HepG2 (cell line): ENCODE measurements at regions not wholly inside any gene's neighbourhood (a gene's known extent, or its start where the extent isn't known, plus 50 kb on each side); places are given as distances from the start of the nearest gene placed in this dataset.

ENCODE experiments used
- GZF1 ChIP-seq: sonication (generic); formaldehyde crosslinking; IDR thresholded peaks from 2 replicates; pipeline ENCODE4 v1.5.1; 2020; ENCODE audit warnings: mild to moderate bottlenecking, missing genetic modification reagents
- KDM5A ChIP-seq: fragments of 200-600 bp; sonication (generic); IDR thresholded peaks from 2 replicates; pipeline ENCODE4 v1.7.0; 2018; ENCODE audit warnings: antibody characterized with exemption, mild to moderate bottlenecking, low read length, borderline replicate concordance
- KLF16 ChIP-seq, 2 experiments: sonication (generic) in 1 of 2; formaldehyde crosslinking in 1 of 2; IDR thresholded peaks; 2 replicates each; pipeline versions ENCODE4 v1.6.1 to v1.8.0; 2016 to 2023; ENCODE audit warnings: missing genetic modification reagents in 2 of 2, missing compliant biosample characterization in 1 of 2
- MYC ChIP-seq: sonication (generic); formaldehyde crosslinking; IDR thresholded peaks from 2 replicates; pipeline ENCODE4 v1.9.0; 2021; ENCODE audit warnings: missing genetic modification reagents, borderline replicate concordance
- PHF20 ChIP-seq: sonication (generic); formaldehyde crosslinking; IDR thresholded peaks from 2 replicates; pipeline ENCODE4 v1.5.0; 2020; ENCODE audit warnings: mild to moderate bottlenecking, missing genetic modification reagents
- RXRB ChIP-seq: IDR thresholded peaks from 2 replicates; pipeline ENCODE4 v1.6.1; 2016; ENCODE audit warnings: borderline replicate concordance, missing genetic modification reagents, missing compliant biosample characterization
- SIN3B ChIP-seq: fragments of 150-350 bp; IDR thresholded peaks from 2 replicates; pipeline ENCODE4 v1.6.1; 2014; ENCODE audit warnings: low read length
- TP53 ChIP-seq: sonication (generic); formaldehyde crosslinking; conservative IDR thresholded peaks from 2 replicates; pipeline ENCODE4 v1.4.0; 2020; ENCODE audit warnings: missing genetic modification reagents
- XRCC5 ChIP-seq: fragments of 200-400 bp; formaldehyde crosslinking; optimal IDR thresholded peaks from 2 replicates; pipeline ENCODE3; 2017; ENCODE audit warnings: mild to moderate bottlenecking, low read length
- ZBED4 ChIP-seq: sonication (generic); formaldehyde crosslinking; IDR thresholded peaks from 2 replicates; pipeline ENCODE4 v1.4.0; 2020; ENCODE audit warnings: missing genetic modification reagents, borderline replicate concordance
- ZFP41 ChIP-seq: sonication (generic); formaldehyde crosslinking; IDR thresholded peaks from 2 replicates; pipeline ENCODE4 v1.4.0; 2020; ENCODE audit warnings: mild to moderate bottlenecking, missing genetic modification reagents, borderline replicate concordance
- ZFP62 ChIP-seq: sonication (generic); formaldehyde crosslinking; IDR thresholded peaks from 2 replicates; pipeline ENCODE4 v1.4.0; 2020; ENCODE audit warnings: missing genetic modification reagents
- ZNF33B ChIP-seq: sonication (generic); formaldehyde crosslinking; IDR thresholded peaks from 2 replicates; pipeline ENCODE4 v1.5.1; 2020; ENCODE audit warnings: mild to moderate bottlenecking, missing genetic modification reagents
- ZNF446 ChIP-seq: sonication (generic); formaldehyde crosslinking; IDR thresholded peaks from 2 replicates; pipeline ENCODE4 v1.5.0; 2020; ENCODE audit warnings: mild to moderate bottlenecking, missing genetic modification reagents
- ZNF562 ChIP-seq: sonication (generic); formaldehyde crosslinking; IDR thresholded peaks from 2 replicates; pipeline ENCODE4 v1.8.0; 2022; ENCODE audit warnings: missing genetic modification reagents, borderline replicate concordance
- ZNF572 ChIP-seq: sonication (generic); formaldehyde crosslinking; IDR thresholded peaks from 2 replicates; pipeline ENCODE4 v1.5.1; 2020; ENCODE audit warnings: mild to moderate bottlenecking, missing genetic modification reagents
- ZNF574 ChIP-seq: sonication (generic); formaldehyde crosslinking; IDR thresholded peaks from 2 replicates; pipeline ENCODE4 v1.4.0; 2020; ENCODE audit warnings: missing genetic modification reagents
- ZNF598 ChIP-seq: sonication (generic); formaldehyde crosslinking; IDR thresholded peaks from 2 replicates; pipeline ENCODE4 v1.5.1; 2020; ENCODE audit warnings: mild to moderate bottlenecking, missing genetic modification reagents, borderline replicate concordance
- ZNF607 ChIP-seq: sonication (generic); formaldehyde crosslinking; IDR thresholded peaks from 2 replicates; pipeline ENCODE4 v1.5.1; 2020; ENCODE audit warnings: missing genetic modification reagents, mild to moderate bottlenecking, borderline replicate concordance
- ZNF652 ChIP-seq: IDR thresholded peaks from 2 replicates; pipeline ENCODE4 v1.6.1; 2016; ENCODE audit warnings: low read depth, borderline replicate concordance
- ZNF710 ChIP-seq: sonication (generic); formaldehyde crosslinking; IDR thresholded peaks from 2 replicates; pipeline ENCODE4 v1.5.0; 2020; ENCODE audit warnings: mild to moderate bottlenecking, missing genetic modification reagents, borderline replicate concordance
- ZNF792 ChIP-seq: IDR thresholded peaks from 2 replicates; pipeline ENCODE4 v1.6.1; 2016

GRCh38 chr2:131673400-131674173, 145.9 kb downstream of the CCDC74A start (continued):
- peak; percentile 69; the same call in 1 of the 2 replicates for TF ChIP-seq ZNF574
- TF ChIP-seq ZFP62: no peak
- TF ChIP-seq ZNF598 (CRISPR knock-in tag): peak; percentile 83
- TF ChIP-seq KLF16 (CRISPR knock-in tag; IDR thresholded peaks at IDR 0.05): peak in 1 of 2 experiments; percentile 63; a peak in 1 of 4 replicates
- TF ChIP-seq MYC: no peak; the same call in 1 of the 2 replicates
- peak; percentile 87; the same call in 1 of the 2 replicates for TF ChIP-seq ZBED4 (CRISPR knock-in tag)
- no peak for TF ChIP-seq ZNF792 (CRISPR knock-in tag)
- no peak for TF ChIP-seq ZFP41 (CRISPR knock-in tag)
- no peak for TF ChIP-seq ZNF562 (CRISPR knock-in tag)
- peak; percentile 57; the same call in 1 of the 2 replicates for TF ChIP-seq ZNF710 (CRISPR knock-in tag)
- TF ChIP-seq PHF20: no peak
- no peak for TF ChIP-seq TP53
- 0 out of 2 replicates have a peak, but pooled peaks have one; percentile 21 for TF ChIP-seq ZNF607 (CRISPR knock-in tag)
- TF ChIP-seq ZNF652 (CRISPR knock-in tag): no peak
- no peak for TF ChIP-seq KDM5A
- 0 out of 2 replicates have a peak, but pooled peaks have one; percentile 22 for TF ChIP-seq RXRB (CRISPR knock-in tag)
- TF ChIP-seq ZNF33B (CRISPR knock-in tag): no peak
- TF ChIP-seq XRCC5: peak; percentile 47
- 0 out of 2 replicates have a peak, but pooled peaks have one; percentile 35 for TF ChIP-seq ZNF446 (CRISPR knock-in tag)
- TF ChIP-seq GZF1 (CRISPR knock-in tag): no peak
- TF ChIP-seq ZNF572 (CRISPR knock-in tag): no peak; the same call in 1 of the 2 replicates
- TF ChIP-seq SIN3B: no peak
